ENCODE measurements at regions not wholly inside any gene's neighbourhood (a gene's known extent, or its start where the extent isn't known, plus 50 kb on each side); places are given as distances from the start of the nearest gene placed in this dataset.

DNA sequence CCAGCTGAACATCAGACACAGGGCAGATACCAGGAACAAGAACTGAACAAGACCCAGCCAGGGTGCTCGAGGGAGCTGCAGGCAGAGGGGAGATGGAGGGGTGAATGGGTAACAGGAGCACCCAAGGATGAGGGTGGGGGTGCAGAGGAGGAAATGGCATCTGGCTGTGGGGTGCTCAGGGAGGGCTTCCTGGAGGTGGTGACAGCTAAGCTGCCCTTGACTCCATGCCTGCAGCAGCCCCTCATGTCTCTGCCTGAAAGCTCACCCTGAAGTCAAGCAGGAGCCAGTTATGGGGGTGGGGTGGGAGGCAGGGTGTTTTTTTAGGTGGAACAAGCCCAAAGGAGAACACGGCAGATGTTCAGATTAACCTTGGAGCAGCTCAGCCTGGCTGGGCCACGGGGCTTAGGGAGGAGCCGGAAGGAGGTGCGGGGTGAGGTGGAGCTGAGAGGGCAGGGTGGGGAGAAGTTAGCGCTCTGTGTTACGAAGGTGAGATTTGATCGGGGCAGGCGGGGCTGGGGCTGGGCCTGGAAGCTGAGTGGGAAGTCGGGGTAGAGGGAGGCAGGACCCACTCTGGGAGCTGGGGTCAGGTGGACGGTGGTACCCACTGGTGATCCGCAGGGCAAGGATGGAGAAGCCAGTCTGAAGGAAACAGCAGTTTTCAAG is 143.0 kb downstream of the ENGASE start:
- H3K4me3 ChIP-seq (replicated peaks in 1 of 2; ENCODE audit: low read depth in 2 of 2, low read length in 2 of 2) = no peak overlapping the region
- no peak for TF ChIP-seq CTCF (IDR thresholded peaks at IDR 0.05; ENCODE audit: low read depth, low read length)
- no peak for DNase-seq (ENCODE audit: low read depth in 2 of 2)

- no peak for TF ChIP-seq CTCF (IDR thresholded peaks at IDR 0.05; ENCODE audit: low read depth, low read length)
- DNase-seq (ENCODE audit: low read depth in 2 of 2) = no peak
- H3K4me3 ChIP-seq (replicated peaks in 1 of 2; ENCODE audit: low read depth in 2 of 2, low read length in 2 of 2) = no peak overlapping the region
Measured at GRCh38 chr17:79216826-79217225, 142.2 kb downstream of the ENGASE start.

- no peak for TF ChIP-seq CTCF (IDR thresholded peaks at IDR 0.05; ENCODE audit: low read depth, low read length)
- H3K4me3 ChIP-seq (replicated peaks in 1 of 2; ENCODE audit: low read depth in 2 of 2, low read length in 2 of 2) = no peak overlapping the region
- DNase-seq (ENCODE audit: low read depth in 2 of 2) = no peak
Measured at GRCh38 chr17:79216391-79216790, 141.8 kb downstream of the ENGASE start.

DNA sequence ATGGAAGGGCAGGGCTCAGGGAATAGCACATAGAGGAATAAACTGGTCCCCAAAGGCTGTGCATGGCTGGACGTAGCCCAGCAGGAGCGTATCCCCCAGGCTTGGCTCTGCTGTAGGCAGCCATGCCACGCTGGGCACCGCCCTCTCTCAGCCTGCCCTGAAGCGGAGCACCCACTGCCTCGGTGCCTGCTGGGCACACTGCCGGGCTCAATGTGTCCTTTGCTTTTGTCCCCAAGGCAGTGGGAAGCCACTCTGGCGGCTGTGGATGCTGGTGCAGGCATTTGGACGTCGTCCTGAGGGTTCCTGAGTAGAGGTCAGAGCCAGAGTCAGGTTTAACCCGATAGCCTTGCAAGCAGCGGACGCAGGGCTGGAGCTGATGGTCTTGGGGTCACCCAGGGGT is 141.0 kb downstream of the ENGASE start:
- DNase-seq (ENCODE audit: low read depth in 2 of 2) = no peak
- no peak overlapping the region for H3K4me3 ChIP-seq (replicated peaks in 1 of 2; ENCODE audit: low read depth in 2 of 2, low read length in 2 of 2)
- TF ChIP-seq CTCF (IDR thresholded peaks at IDR 0.05; ENCODE audit: low read depth, low read length) = no peak

GRCh38 chr17:79214940-79215604 is 140.4 kb downstream of the ENGASE start:
- DNase-seq (ENCODE audit: low read depth in 2 of 2) = no peak
- TF ChIP-seq CTCF (IDR thresholded peaks at IDR 0.05; ENCODE audit: low read depth, low read length) = no peak
- H3K4me3 ChIP-seq (replicated peaks in 1 of 2; ENCODE audit: low read depth in 2 of 2, low read length in 2 of 2) = no peak overlapping the region

DNA sequence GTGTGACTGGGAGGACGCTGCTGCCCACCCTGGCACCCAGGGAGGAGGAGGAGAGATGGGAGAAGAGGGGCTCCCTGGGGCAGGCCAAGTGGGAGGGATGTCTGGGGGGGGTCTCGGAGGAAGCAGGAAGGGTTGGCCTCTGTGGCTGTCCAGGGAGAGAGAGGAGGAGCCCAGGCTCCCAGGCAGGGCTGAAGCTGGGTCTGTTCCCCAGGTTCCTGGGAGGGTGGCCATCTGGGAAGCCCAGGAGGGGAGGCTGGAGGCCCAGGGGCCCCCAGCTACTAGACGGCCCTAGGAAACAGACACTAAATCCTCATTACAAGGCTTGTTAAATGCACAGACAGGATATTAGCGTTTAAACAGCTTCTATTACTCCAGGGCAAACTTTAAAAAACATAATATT is 139.8 kb downstream of the ENGASE start:
- no peak for TF ChIP-seq CTCF (IDR thresholded peaks at IDR 0.05; ENCODE audit: low read depth, low read length)
- DNase-seq (ENCODE audit: low read depth in 2 of 2) = no peak
- no peak overlapping the region for H3K4me3 ChIP-seq (replicated peaks in 1 of 2; ENCODE audit: low read depth in 2 of 2, low read length in 2 of 2)

Measured in cardiac fibroblast (primary cell).